MM.1S (cell line): ENCODE measurements at regions not wholly inside any gene's neighbourhood (a gene's known extent, or its start where the extent isn't known, plus 50 kb on each side); places are given as distances from the start of the nearest gene placed in this dataset.

Experiments
- DNase-seq: peaks from one replicate; pipeline ENCODE4 v3.0.0-alpha.2; 2015
- H2AFZ ChIP-seq: fragments of 300-600 bp; sonication (generic); 2 replicates; pipeline ENCODE4 v1.6.0; 2016; ENCODE audit warnings: antibody characterized with exemption, low read length
- H3F3A ChIP-seq: fragments of 300-600 bp; sonication (generic); 2 replicates; pipeline ENCODE4 v1.6.1; 2016; ENCODE audit warnings: mild to moderate bottlenecking, antibody characterized with exemption, low read length, moderate library complexity, mixed read lengths; ENCODE audit not compliant: insufficient read depth
- H3K27ac ChIP-seq: fragments of 300-600 bp; sonication (generic); 2 replicates; pipeline ENCODE4 v1.5.1; 2016; ENCODE audit warnings: mild to moderate bottlenecking, low read length
- H3K27me3 ChIP-seq: fragments of 300-600 bp; sonication (generic); replicated peaks from 2 replicates; pipeline ENCODE4 v1.6.0; 2016; ENCODE audit warnings: low read length; ENCODE audit not compliant: insufficient read depth
- H3K36me3 ChIP-seq: fragments of 300-600 bp; sonication (generic); replicated peaks from 2 replicates; pipeline ENCODE4 v1.6.1; 2016; ENCODE audit warnings: mild to moderate bottlenecking, low read length, mixed read lengths; ENCODE audit not compliant: insufficient read depth
- H3K4me1 ChIP-seq: fragments of 300-600 bp; sonication (generic); 2 replicates; pipeline ENCODE4 v1.6.1; 2016; ENCODE audit warnings: low read length, mixed read lengths
- H3K4me2 ChIP-seq: fragments of 300-600 bp; sonication (generic); 2 replicates; pipeline ENCODE4 v1.6.0; 2016; ENCODE audit warnings: low read depth, low read length
- H3K4me3 ChIP-seq: fragments of 300-600 bp; sonication (generic); 2 replicates; pipeline ENCODE4 v1.5.1; 2016; ENCODE audit warnings: low read length, mixed read lengths
- H3K79me2 ChIP-seq: fragments of 300-600 bp; sonication (generic); 2 replicates; pipeline ENCODE4 v1.6.1; 2016; ENCODE audit warnings: mixed run types, low read length, mixed read lengths
- H3K9ac ChIP-seq: fragments of 300-600 bp; sonication (generic); 2 replicates; pipeline ENCODE4 v1.6.1; 2016; ENCODE audit warnings: low read length, mixed read lengths
- H3K9me2 ChIP-seq: fragments of 300-600 bp; sonication (generic); replicated peaks from 2 replicates; pipeline ENCODE4 v1.6.1; 2016; ENCODE audit warnings: mild to moderate bottlenecking, low read length, mixed read lengths; ENCODE audit not compliant: insufficient read depth
- H3K9me3 ChIP-seq: fragments of 300-600 bp; sonication (generic); replicated peaks from 2 replicates; pipeline ENCODE4 v1.6.1; 2016; ENCODE audit warnings: mild to moderate bottlenecking, low read length, mixed read lengths; ENCODE audit not compliant: insufficient read depth
- H4K20me1 ChIP-seq: fragments of 300-600 bp; sonication (generic); 2 replicates; pipeline ENCODE4 v1.6.1; 2016; ENCODE audit warnings: mild to moderate bottlenecking, low read length, moderate library complexity, mixed read lengths; ENCODE audit not compliant: insufficient read depth
- EZH2 ChIP-seq: fragments of 300-600 bp; sonication (generic); optimal IDR thresholded peaks from 2 replicates; pipeline ENCODE3; 2017; ENCODE audit warnings: low read depth, mild to moderate bottlenecking, antibody characterized with exemption, low read length, mixed read lengths
- EZH2phosphoT487 ChIP-seq: fragments of 300-600 bp; sonication (generic); IDR thresholded peaks from 2 replicates; pipeline ENCODE4 v1.6.1; 2018; ENCODE audit warnings: antibody characterized with exemption, low read length
- TF ChIP-seq, protein P1 (sequence below): fragments of 300-600 bp; sonication (generic); IDR thresholded peaks from 2 replicates; pipeline ENCODE4 v1.5.1; 2016; ENCODE audit warnings: antibody characterized with exemption, low read length, mixed read lengths

DNA sequence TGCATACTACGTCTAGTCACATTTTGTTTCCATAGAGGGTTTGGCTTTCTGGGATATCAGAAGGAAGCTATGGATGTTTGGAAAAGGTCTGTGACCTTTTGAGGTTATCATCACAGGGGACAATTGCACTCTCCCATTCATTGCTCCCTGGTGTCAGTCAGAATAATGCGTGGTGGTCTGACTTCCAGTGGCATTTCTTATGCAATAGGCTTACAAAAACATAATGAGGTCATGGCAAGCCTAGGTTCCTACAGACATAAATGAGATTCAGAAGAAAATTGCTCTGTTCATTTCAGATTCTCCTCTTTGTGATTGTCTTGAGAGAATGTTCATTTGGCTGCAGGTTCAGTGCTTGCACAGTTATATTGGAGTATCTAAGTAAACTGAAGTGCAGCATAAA, 54.6 kb downstream of the ARHGAP35 start:
- no peaks in the 10 kb centered on the region for H3F3A ChIP-seq
- peaks cover 4% of the 10 kb centered on the region; the same call in 1 of the 2 replicates for H3K27me3 ChIP-seq
- no peak overlapping the region for H3K9ac ChIP-seq
- no peak overlapping the region for H3K4me2 ChIP-seq
- peaks cover 6% of the 10 kb centered on the region; the same call in 1 of the 2 replicates for H4K20me1 ChIP-seq
- no peaks in the 10 kb centered on the region for H3K4me1 ChIP-seq
- no peak for DNase-seq
- H3K9me2 ChIP-seq: no peaks in the 10 kb centered on the region
- H3K4me3 ChIP-seq: no peak overlapping the region
- no peaks in the 10 kb centered on the region for H3K36me3 ChIP-seq
- peaks cover 35% of the 10 kb centered on the region for H3K79me2 ChIP-seq
- TF ChIP-seq EZH2phosphoT487 (no peak), EZH2 (no peak)
- TF ChIP-seq, protein P1, sequence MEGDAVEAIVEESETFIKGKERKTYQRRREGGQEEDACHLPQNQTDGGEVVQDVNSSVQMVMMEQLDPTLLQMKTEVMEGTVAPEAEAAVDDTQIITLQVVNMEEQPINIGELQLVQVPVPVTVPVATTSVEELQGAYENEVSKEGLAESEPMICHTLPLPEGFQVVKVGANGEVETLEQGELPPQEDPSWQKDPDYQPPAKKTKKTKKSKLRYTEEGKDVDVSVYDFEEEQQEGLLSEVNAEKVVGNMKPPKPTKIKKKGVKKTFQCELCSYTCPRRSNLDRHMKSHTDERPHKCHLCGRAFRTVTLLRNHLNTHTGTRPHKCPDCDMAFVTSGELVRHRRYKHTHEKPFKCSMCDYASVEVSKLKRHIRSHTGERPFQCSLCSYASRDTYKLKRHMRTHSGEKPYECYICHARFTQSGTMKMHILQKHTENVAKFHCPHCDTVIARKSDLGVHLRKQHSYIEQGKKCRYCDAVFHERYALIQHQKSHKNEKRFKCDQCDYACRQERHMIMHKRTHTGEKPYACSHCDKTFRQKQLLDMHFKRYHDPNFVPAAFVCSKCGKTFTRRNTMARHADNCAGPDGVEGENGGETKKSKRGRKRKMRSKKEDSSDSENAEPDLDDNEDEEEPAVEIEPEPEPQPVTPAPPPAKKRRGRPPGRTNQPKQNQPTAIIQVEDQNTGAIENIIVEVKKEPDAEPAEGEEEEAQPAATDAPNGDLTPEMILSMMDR: no peak
- H3K27ac ChIP-seq: no peak overlapping the region
- H2AFZ ChIP-seq: no peak overlapping the region
- H3K9me3 ChIP-seq: no peaks in the 10 kb centered on the region

DNA sequence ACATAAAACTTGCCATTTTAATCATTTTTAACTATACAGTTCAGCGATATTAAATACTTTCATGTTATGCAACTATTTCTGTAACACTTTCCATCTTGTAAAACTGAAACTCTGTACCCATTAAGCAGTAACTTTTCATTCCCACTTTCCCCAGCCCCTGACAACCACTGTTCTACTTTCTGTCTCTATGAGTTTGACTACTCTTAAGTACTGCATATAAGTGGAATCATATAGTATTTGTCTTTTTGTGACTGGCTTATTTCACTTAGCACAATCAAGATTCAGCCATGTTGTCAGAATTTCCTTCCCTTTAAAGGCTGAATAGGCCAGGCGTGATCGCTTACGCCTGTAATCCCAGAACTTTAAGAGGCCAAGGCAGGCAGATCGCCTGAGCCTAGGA, 56.2 kb downstream of the ARHGAP35 start:
- TF ChIP-seq EZH2: no peak
- no peak for TF ChIP-seq EZH2phosphoT487
- peaks cover 4% of the 10 kb centered on the region; the same call in 1 of the 2 replicates for H3K27me3 ChIP-seq
- peaks cover 31% of the 10 kb centered on the region for H3K79me2 ChIP-seq
- H4K20me1 ChIP-seq: peaks cover 6% of the 10 kb centered on the region; the same call in 1 of the 2 replicates
- no peaks in the 10 kb centered on the region for H3K4me1 ChIP-seq
- no peak overlapping the region for H2AFZ ChIP-seq
- peak; percentile 20 for DNase-seq
- no peaks in the 10 kb centered on the region for H3K36me3 ChIP-seq
- no peak overlapping the region for H3K4me3 ChIP-seq
- no peak overlapping the region for H3K9ac ChIP-seq
- no peaks in the 10 kb centered on the region for H3K9me2 ChIP-seq
- no peaks in the 10 kb centered on the region for H3K9me3 ChIP-seq
- H3K27ac ChIP-seq: no peak overlapping the region
- no peaks in the 10 kb centered on the region for H3F3A ChIP-seq
- no peak overlapping the region for H3K4me2 ChIP-seq

DNA sequence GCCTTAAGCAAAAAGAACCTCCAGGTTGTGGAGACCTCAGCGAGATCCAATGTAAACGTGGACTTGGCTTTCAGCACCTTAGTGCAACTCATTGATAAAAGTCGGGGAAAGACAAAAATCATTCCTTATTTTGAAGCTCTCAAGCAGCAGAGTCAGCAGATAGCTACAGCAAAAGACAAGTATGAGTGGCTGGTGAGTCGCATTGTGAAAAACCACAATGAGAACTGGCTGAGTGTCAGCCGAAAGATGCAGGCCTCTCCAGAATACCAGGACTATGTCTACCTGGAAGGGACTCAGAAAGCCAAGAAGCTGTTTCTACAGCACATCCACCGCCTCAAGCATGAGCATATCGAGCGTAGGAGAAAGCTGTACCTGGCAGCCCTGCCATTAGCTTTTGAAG, 58.5 kb downstream of the ARHGAP35 start:
- Histone ChIP-seq H2AFZ (no peak overlapping the region), H3K9me3 (no peaks in the 10 kb centered on the region), H3K27me3 (peaks cover 4% of the 10 kb centered on the region; the same call in 1 of the 2 replicates), H3K4me3 (no peak overlapping the region), H3K9me2 (no peaks in the 10 kb centered on the region), H3K9ac (no peak overlapping the region), H3F3A (peaks cover 3% of the 10 kb centered on the region; the same call in 1 of the 2 replicates), H4K20me1 (peaks cover 6% of the 10 kb centered on the region; the same call in 1 of the 2 replicates), H3K4me2 (no peak overlapping the region), H3K27ac (no peak overlapping the region), H3K36me3 (no peaks in the 10 kb centered on the region), H3K4me1 (peaks cover 5% of the 10 kb centered on the region), H3K79me2 (peaks cover 20% of the 10 kb centered on the region)
- DNase-seq: no peak
- TF ChIP-seq EZH2phosphoT487 (no peak), EZH2 (no peak)
- TF ChIP-seq, protein P1: no peak

DNA sequence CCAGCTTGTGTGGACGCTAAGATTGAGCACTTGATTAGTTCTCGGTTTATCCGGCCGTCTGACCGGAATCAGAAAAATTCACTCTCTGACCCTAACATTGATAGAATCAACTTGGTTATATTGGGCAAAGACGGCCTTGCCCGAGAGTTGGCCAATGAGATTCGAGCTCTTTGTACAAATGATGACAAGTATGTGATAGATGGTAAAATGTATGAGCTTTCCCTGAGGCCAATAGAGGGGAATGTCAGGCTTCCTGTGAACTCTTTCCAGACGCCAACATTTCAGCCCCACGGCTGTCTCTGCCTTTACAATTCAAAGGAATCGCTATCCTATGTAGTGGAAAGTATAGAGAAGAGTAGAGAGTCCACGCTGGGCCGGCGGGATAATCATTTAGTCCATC, 59.6 kb downstream of the ARHGAP35 start:
- peaks cover 15% of the 10 kb centered on the region for H3K4me1 ChIP-seq
- H3K9me3 ChIP-seq: no peaks in the 10 kb centered on the region
- no peak overlapping the region for H3K4me3 ChIP-seq
- H3K79me2 ChIP-seq: peaks cover 19% of the 10 kb centered on the region
- no peak overlapping the region for H3K4me2 ChIP-seq
- H2AFZ ChIP-seq: no peak overlapping the region
- H3K27me3 ChIP-seq: no peaks in the 10 kb centered on the region
- no peak overlapping the region for H3K27ac ChIP-seq
- peaks cover 10% of the 10 kb centered on the region; the same call in 1 of the 2 replicates for H3F3A ChIP-seq
- peaks cover 4% of the 10 kb centered on the region; the same call in 1 of the 2 replicates for H4K20me1 ChIP-seq
- DNase-seq: no peak
- H3K9ac ChIP-seq: no peak overlapping the region
- TF ChIP-seq EZH2: no peak
- TF ChIP-seq, protein P1: no peak
- H3K36me3 ChIP-seq: no peaks in the 10 kb centered on the region
- no peaks in the 10 kb centered on the region for H3K9me2 ChIP-seq
